GM12874 (cell line): ENCODE measurements at regions not wholly inside any gene's neighbourhood (a gene's known extent, or its start where the extent isn't known, plus 50 kb on each side); places are given as distances from the start of the nearest gene placed in this dataset.

Source experiments
- TF ChIP-seq, protein P1 (sequence below): IDR thresholded peaks from 2 replicates; pipeline ENCODE4 v1.5.1; 2011; ENCODE audit warnings: low read depth, mild to moderate bottlenecking, control low read depth, low read length, moderate library complexity; ENCODE audit not compliant: insufficient read depth

DNA sequence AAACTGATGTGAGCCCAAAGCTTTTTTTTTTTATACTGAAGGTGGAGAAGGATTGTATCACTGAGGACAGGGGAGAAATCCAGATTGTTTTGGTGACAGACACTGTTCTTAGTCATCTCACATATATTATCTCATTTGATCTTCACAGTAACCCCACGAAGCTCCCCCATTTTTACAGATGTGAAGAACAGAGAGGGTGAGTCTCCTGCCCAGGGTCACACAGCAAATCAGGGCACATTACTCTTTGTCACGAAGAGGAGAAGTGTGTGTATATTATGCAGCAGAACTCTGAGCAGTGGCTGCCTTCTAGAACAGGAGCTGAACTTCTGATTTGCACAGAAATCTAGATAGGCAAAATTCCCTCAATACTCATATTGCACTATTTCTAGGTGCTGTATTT is 504.3 kb downstream of the XYLT1 start:
- TF ChIP-seq, protein P1, sequence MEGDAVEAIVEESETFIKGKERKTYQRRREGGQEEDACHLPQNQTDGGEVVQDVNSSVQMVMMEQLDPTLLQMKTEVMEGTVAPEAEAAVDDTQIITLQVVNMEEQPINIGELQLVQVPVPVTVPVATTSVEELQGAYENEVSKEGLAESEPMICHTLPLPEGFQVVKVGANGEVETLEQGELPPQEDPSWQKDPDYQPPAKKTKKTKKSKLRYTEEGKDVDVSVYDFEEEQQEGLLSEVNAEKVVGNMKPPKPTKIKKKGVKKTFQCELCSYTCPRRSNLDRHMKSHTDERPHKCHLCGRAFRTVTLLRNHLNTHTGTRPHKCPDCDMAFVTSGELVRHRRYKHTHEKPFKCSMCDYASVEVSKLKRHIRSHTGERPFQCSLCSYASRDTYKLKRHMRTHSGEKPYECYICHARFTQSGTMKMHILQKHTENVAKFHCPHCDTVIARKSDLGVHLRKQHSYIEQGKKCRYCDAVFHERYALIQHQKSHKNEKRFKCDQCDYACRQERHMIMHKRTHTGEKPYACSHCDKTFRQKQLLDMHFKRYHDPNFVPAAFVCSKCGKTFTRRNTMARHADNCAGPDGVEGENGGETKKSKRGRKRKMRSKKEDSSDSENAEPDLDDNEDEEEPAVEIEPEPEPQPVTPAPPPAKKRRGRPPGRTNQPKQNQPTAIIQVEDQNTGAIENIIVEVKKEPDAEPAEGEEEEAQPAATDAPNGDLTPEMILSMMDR = no peak

DNA sequence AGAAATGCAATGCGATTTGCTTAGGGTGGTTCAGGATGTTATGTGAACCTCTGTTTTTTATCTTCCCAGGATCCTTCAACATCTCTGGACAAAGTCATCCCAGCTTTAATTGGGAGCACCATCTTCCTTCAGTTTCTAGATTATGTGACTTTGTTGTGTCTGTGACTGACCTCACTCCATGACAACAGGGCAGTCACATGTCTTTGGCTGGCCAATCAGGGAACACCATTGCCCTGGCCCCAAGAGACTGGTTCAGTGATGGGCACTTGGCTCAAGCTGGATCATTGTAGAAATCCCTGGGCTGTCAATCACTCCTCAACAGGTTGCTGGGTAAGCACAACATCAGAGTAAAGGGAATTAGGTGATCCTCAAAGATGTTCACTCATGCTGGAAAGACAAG is 499.7 kb downstream of the XYLT1 start:
- TF ChIP-seq, protein P1 = no peak

DNA sequence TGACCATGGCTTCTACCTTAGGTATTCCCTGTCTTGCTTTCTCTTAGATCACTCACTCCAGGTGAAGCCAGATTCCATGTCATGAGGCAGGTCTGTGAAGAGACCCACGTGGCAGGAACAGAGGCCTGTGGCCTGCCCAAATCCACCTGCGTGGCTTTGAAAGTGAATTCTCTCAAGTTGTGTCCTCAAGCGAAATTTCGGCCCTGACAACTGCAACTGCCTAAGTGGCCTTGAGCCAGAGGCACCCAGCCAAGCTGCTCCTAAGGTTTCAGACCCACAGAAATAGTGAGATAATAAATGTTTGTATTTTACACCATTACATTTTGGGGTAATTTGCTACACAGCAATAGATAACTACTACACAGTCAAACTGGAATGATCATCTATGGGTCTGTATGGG is 497.9 kb downstream of the XYLT1 start:
- TF ChIP-seq, protein P1 = no peak

DNA sequence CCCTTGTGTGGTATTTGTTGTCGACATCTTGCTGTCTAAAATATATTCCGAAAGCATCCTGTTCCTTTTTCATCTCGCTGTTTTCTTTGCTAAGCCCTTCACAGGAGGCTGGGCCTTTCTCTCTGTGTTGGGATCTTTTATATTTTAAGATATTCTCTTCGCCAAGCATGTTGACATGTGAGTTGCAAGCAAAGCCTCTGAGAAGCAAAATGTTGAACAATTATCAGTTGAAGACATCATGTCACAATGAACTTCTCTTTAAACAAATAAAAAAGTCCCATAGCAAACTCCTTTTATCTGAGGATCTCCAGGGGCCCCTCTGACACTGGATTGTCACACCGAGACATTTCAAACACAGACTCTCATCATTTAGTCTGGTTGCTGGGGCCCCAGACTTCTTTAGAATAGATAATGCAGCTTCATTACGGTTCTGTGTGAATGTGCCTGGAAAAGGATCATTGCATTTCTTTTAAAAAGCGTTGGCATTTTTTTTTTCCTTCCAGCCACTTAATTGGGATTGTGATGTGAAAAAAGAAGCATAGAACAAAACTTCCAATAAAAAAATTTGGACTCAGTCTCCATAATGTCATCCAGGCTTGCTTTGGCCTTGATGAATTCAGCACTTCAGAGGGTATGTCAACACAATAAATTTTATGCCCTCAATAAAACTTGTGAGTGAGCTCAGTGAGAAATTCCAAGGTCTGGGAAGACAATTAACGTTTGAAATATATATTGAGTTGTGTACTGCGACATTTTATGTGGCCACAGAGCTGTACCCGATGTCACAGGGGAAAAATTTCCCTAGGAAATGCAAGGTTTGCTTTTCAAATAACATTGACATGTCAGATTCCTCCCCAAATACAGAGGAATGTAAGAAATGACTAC is 496.8 kb downstream of the XYLT1 start:
- TF ChIP-seq, protein P1 = no peak

DNA sequence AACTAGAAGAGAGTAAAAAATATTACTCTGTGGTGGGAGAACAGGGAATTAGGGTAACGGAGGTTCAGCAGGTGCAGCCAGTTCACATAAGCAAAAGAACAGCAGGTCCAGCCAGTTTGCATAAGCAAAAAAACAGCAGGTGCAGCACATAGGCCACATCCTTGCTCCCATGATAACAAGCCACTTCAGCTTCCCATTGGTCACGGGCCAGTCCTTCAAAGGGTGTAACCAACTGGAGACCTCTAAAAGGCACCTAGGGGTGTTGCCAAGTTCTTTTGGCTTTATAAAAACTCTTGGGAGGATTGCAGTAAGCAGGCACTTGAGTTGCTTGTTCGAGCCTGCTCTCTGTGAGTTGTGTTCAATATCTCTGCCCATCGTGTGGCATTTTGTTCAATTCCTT is 488.1 kb downstream of the XYLT1 start:
- TF ChIP-seq, protein P1 = no peak

DNA sequence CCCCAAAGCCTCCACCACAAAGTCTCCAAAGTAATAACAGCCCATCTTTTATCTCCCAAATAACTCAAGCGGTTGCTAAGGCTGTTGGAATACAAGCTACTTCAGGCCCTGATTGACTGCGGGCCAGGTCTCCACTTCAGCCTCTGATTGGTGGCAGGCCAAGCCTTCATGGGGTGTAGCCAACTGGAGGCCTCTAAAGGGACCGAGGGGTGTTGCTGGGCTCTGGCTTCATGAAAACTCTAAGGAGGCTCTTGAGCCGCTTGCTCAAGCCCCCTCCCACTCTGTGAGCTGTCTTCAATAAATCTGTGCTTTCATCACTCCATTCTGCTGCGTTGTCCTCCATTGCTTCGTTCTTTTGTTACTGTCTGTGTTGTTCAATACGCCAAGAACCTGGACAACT is 487.2 kb downstream of the XYLT1 start:
- TF ChIP-seq, protein P1 = no peak

DNA sequence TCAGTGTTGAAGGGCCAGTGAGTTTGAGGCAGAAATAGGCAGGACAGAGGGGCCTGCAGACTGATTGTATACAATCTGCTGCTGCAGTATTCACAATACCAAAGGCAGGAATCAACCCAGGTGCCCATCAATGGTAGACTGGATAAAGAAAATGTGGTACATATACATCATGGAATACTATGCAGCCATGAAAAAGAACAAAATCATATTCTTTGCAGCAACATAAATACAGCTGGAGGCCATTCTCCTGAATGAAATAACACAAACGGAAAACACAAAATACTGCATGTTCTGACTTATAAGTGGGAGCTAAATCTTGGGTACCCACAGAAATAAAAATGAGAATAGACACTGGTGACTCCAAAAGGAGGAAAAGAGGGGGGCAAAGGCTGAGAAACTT is 485.1 kb downstream of the XYLT1 start:
- TF ChIP-seq, protein P1 = no peak
